Progenitor cell of endocrine pancreas (in vitro differentiated cells): ENCODE measurements at regions not wholly inside any gene's neighbourhood (a gene's known extent, or its start where the extent isn't known, plus 50 kb on each side); places are given as distances from the start of the nearest gene placed in this dataset.

Experiments used
- DNase-seq: peaks from one replicate; pipeline ENCODE4 v3.0.0; 2021; ENCODE audit warnings: low spot score; ENCODE audit not compliant: unreplicated experiment
- H3K27ac Mint-ChIP-seq: 2 replicates; pipeline ENCODE4 v1.8.0; 2021; ENCODE audit warnings: mild to moderate bottlenecking, moderate library complexity, mixed read lengths
- H3K27me3 Mint-ChIP-seq: 2 replicates; pipeline ENCODE4 v1.8.0; 2021; ENCODE audit warnings: mixed read lengths
- H3K36me3 Mint-ChIP-seq: 2 replicates; pipeline ENCODE4 v1.8.0; 2022; ENCODE audit warnings: mixed read lengths; ENCODE audit not compliant: insufficient read depth
- H3K4me1 Mint-ChIP-seq: 2 replicates; pipeline ENCODE4 v1.8.0; 2021; ENCODE audit warnings: low read depth, mixed read lengths
- H3K4me3 Mint-ChIP-seq: 2 replicates; pipeline ENCODE4 v1.8.0; 2021; ENCODE audit warnings: low read depth, mild to moderate bottlenecking, moderate library complexity, mixed read lengths
- H3K9me3 Mint-ChIP-seq: 2 replicates; pipeline ENCODE4 v1.8.0; 2021; ENCODE audit warnings: low read depth, mixed read lengths
- CTCF ChIP-seq: fragments of 200-600 bp; sonication (generic); IDR thresholded peaks from one replicate; pipeline ENCODE4 v1.5.0; 2021; ENCODE audit warnings: antibody characterized with exemption, mild to moderate bottlenecking; ENCODE audit not compliant: unreplicated experiment

- Mint-ChIP-seq H3K27ac (no peak overlapping the region), H3K36me3 (no peaks in the 10 kb centered on the region), H3K4me3 (no peak overlapping the region), H3K4me1 (no peaks in the 10 kb centered on the region), H3K9me3 (peaks cover 4% of the 10 kb centered on the region), H3K27me3 (no peaks in the 10 kb centered on the region)
- TF ChIP-seq CTCF = no peak
- no peak for DNase-seq
These were observed 387.4 kb upstream of the PTBP2 start for GRCh38 chr1:96334236-96334557.

- Mint-ChIP-seq H3K9me3 (peaks cover 4% of the 10 kb centered on the region), H3K4me1 (no peaks in the 10 kb centered on the region), H3K27me3 (no peaks in the 10 kb centered on the region), H3K4me3 (no peak overlapping the region), H3K36me3 (no peaks in the 10 kb centered on the region), H3K27ac (no peak overlapping the region)
- no peak for DNase-seq
- no peak for TF ChIP-seq CTCF
These were observed 383.0 kb upstream of the PTBP2 start for GRCh38 chr1:96338622-96339021.

- H3K36me3 Mint-ChIP-seq = no peaks in the 10 kb centered on the region
- H3K4me1 Mint-ChIP-seq = no peaks in the 10 kb centered on the region
- peaks cover 4% of the 10 kb centered on the region for H3K9me3 Mint-ChIP-seq
- no peaks in the 10 kb centered on the region for H3K27me3 Mint-ChIP-seq
- no peak for DNase-seq
- TF ChIP-seq CTCF = no peak
- no peak overlapping the region for H3K27ac Mint-ChIP-seq
- no peak overlapping the region for H3K4me3 Mint-ChIP-seq
These were observed 380.9 kb upstream of the PTBP2 start for GRCh38 chr1:96340686-96341085.

GRCh38 chr1:96346719-96347118 is 374.9 kb upstream of the PTBP2 start:
- Mint-ChIP-seq H3K27ac (no peak overlapping the region), H3K4me3 (no peak overlapping the region), H3K27me3 (no peaks in the 10 kb centered on the region), H3K9me3 (no peaks in the 10 kb centered on the region), H3K4me1 (no peaks in the 10 kb centered on the region), H3K36me3 (no peaks in the 10 kb centered on the region)
- DNase-seq = no peak
- no peak for TF ChIP-seq CTCF

GRCh38 chr1:96349896-96350295 is 371.7 kb upstream of the PTBP2 start:
- no peak for DNase-seq
- no peak overlapping the region for H3K4me3 Mint-ChIP-seq
- H3K4me1 Mint-ChIP-seq = no peaks in the 10 kb centered on the region
- H3K9me3 Mint-ChIP-seq = no peaks in the 10 kb centered on the region
- no peak overlapping the region for H3K27ac Mint-ChIP-seq
- no peak for TF ChIP-seq CTCF
- H3K36me3 Mint-ChIP-seq = no peaks in the 10 kb centered on the region
- H3K27me3 Mint-ChIP-seq = no peaks in the 10 kb centered on the region

- Mint-ChIP-seq H3K36me3 (no peaks in the 10 kb centered on the region), H3K27ac (no peak overlapping the region), H3K4me3 (no peak overlapping the region), H3K9me3 (no peaks in the 10 kb centered on the region), H3K4me1 (no peaks in the 10 kb centered on the region), H3K27me3 (no peaks in the 10 kb centered on the region)
- DNase-seq = no peak
- TF ChIP-seq CTCF = no peak
These were observed 368.9 kb upstream of the PTBP2 start for GRCh38 chr1:96352733-96353132.
